Bone marrow (tissue), 2 donors: ENCODE measurements at regions not wholly inside any gene's neighbourhood (a gene's known extent, or its start where the extent isn't known, plus 50 kb on each side); places are given as distances from the start of the nearest gene placed in this dataset.
"Not testable (repeated sequence)": the region's sequence is repeated elsewhere in the genome, so short reads cannot be mapped to it uniquely, and the experiment has no call there.

Experiments
- DNase-seq, 2 donors: peaks; one replicate each; lab custom pipeline; 2025; lab: John Stamatoyannopoulos, UW

GRCh38 chr11:112310848-112311247 lies 50.2 kb upstream of the PLET1 start:
- no peak for DNase-seq

GRCh38 chr11:112315057-112315720 lies 54.5 kb upstream of the PLET1 start:
- DNase-seq: no peak

GRCh38 chr11:112315861-112316739 lies 55.4 kb upstream of the PLET1 start:
- no peak for DNase-seq

GRCh38 chr11:112316971-112317370 lies 56.3 kb upstream of the PLET1 start:
- no peak for DNase-seq

- DNase-seq: no peak
Observed at GRCh38 chr11:112318184-112318591, 57.5 kb upstream of the PLET1 start.

GRCh38 chr11:112318661-112319060 lies 58.0 kb upstream of the PLET1 start:
- no peak for DNase-seq

- DNase-seq: no peak
Observed at GRCh38 chr11:112320668-112321067, 60.0 kb upstream of the PLET1 start.

- no peak for DNase-seq
Observed at GRCh38 chr11:112321501-112322172, 61.0 kb upstream of the PLET1 start.

GRCh38 chr11:112322173-112322790 lies 61.6 kb upstream of the PLET1 start:
- no peak for DNase-seq

- no peak for DNase-seq
Observed at GRCh38 chr11:112334381-112334780, 73.7 kb upstream of the PLET1 start.

- DNase-seq: no peak
Observed at GRCh38 chr11:112336356-112336886, 75.8 kb upstream of the PLET1 start.

GRCh38 chr11:112339566-112339965 lies 78.9 kb upstream of the PLET1 start:
- no peak for DNase-seq

GRCh38 chr11:112343368-112344039 lies 82.8 kb upstream of the PLET1 start:
- no peak for DNase-seq

- no peak for DNase-seq
Observed at GRCh38 chr11:112344040-112344413, 83.4 kb upstream of the PLET1 start.

GRCh38 chr11:112345166-112345565 lies 84.5 kb upstream of the PLET1 start:
- DNase-seq: no peak

- DNase-seq: no peak
Observed at GRCh38 chr11:112345706-112346105, 85.0 kb upstream of the PLET1 start.

- no peak for DNase-seq
Observed at GRCh38 chr11:112346586-112346985, 85.9 kb upstream of the PLET1 start.

- DNase-seq: no peak
Observed at GRCh38 chr11:112348480-112349029, 87.9 kb upstream of the PLET1 start.

GRCh38 chr11:112351423-112351822 lies 90.8 kb upstream of the PLET1 start:
- DNase-seq: not testable (repeated sequence)

- no peak for DNase-seq
Observed at GRCh38 chr11:112352907-112353306, 92.2 kb upstream of the PLET1 start.

- no peak for DNase-seq
Observed at GRCh38 chr11:112354364-112354763, 93.7 kb upstream of the PLET1 start.
